ENCODE measurements at regions not wholly inside any gene's neighbourhood (a gene's known extent, or its start where the extent isn't known, plus 50 kb on each side); places are given as distances from the start of the nearest gene placed in this dataset.

- intact Hi-C loops (cut with DNase I) = no loop called here
Observed at GRCh38 chr1:114258633-114259032, 105.0 kb upstream of the SYT6 start.

GRCh38 chr1:114258074-114258473 lies 104.4 kb upstream of the SYT6 start:
- Histone ChIP-seq H3K4me1 (no peaks in the 10 kb centered on the region), H3K36me3 (no peaks in the 10 kb centered on the region), H3K9ac (ENCODE audit: low read depth in 2 of 2, low read length in 2 of 2) (no peak overlapping the region), H3K27me3 (peaks cover 3% of the 10 kb centered on the region), H3K27ac (no peak overlapping the region), H3K9me3 (no peaks in the 10 kb centered on the region), H3K4me3 (no peak overlapping the region)
- TF ChIP-seq CTCF (IDR thresholded peaks at IDR 0.05) = no peak
- DNase-seq = no peak
- intact Hi-C loops (cut with DNase I) = no loop called here

More at GRCh38 chr1:114258633-114259032, 105.0 kb upstream of the SYT6 start:
- Histone ChIP-seq H3K27me3 (peaks cover 3% of the 10 kb centered on the region), H3K9ac (ENCODE audit: low read depth in 2 of 2, low read length in 2 of 2) (no peak overlapping the region), H3K4me3 (no peak overlapping the region), H3K9me3 (no peaks in the 10 kb centered on the region), H3K27ac (no peak overlapping the region), H3K4me1 (no peaks in the 10 kb centered on the region), H3K36me3 (no peaks in the 10 kb centered on the region)
- DNase-seq = no peak
- no peak for TF ChIP-seq CTCF (IDR thresholded peaks at IDR 0.05)

- Histone ChIP-seq H3K9me3 (no peaks in the 10 kb centered on the region), H3K4me3 (no peak overlapping the region), H3K36me3 (no peaks in the 10 kb centered on the region), H3K27ac (no peak overlapping the region), H3K27me3 (peaks cover 3% of the 10 kb centered on the region), H3K4me1 (no peaks in the 10 kb centered on the region), H3K9ac (ENCODE audit: low read depth in 2 of 2, low read length in 2 of 2) (no peak overlapping the region)
- no peak for TF ChIP-seq CTCF (IDR thresholded peaks at IDR 0.05)
- DNase-seq = no peak
- intact Hi-C loops (cut with DNase I) = no loop called here
Observed at GRCh38 chr1:114257554-114257953, 103.9 kb upstream of the SYT6 start.

- no peak for TF ChIP-seq CTCF (IDR thresholded peaks at IDR 0.05)
- intact Hi-C loops (cut with DNase I) = no loop called here
- no peaks in the 10 kb centered on the region for H3K27me3 ChIP-seq
- no peak overlapping the region for H3K27ac ChIP-seq
- H3K4me3 ChIP-seq = no peak overlapping the region
- no peak overlapping the region for H3K9ac ChIP-seq (ENCODE audit: low read depth in 2 of 2, low read length in 2 of 2)
- H3K36me3 ChIP-seq = no peaks in the 10 kb centered on the region
- DNase-seq = no peak
- no peaks in the 10 kb centered on the region for H3K9me3 ChIP-seq
- H3K4me1 ChIP-seq = no peaks in the 10 kb centered on the region
Observed at GRCh38 chr1:114253900-114254299, 100.2 kb upstream of the SYT6 start.

GRCh38 chr1:114251573-114251939 lies 97.9 kb upstream of the SYT6 start:
- H3K9ac ChIP-seq (ENCODE audit: low read depth in 2 of 2, low read length in 2 of 2) = no peak overlapping the region
- TF ChIP-seq CTCF (IDR thresholded peaks at IDR 0.05) = no peak
- no peak for DNase-seq
- no peaks in the 10 kb centered on the region for H3K4me1 ChIP-seq
- no peaks in the 10 kb centered on the region for H3K36me3 ChIP-seq
- no peaks in the 10 kb centered on the region for H3K9me3 ChIP-seq
- H3K27ac ChIP-seq = no peak overlapping the region
- no peaks in the 10 kb centered on the region for H3K27me3 ChIP-seq
- intact Hi-C loops (cut with DNase I) = no loop called here
- H3K4me3 ChIP-seq = no peak overlapping the region
